Mesothelial cell of epicardium (in vitro differentiated cells): ENCODE measurements at regions not wholly inside any gene's neighbourhood (a gene's known extent, or its start where the extent isn't known, plus 50 kb on each side); places are given as distances from the start of the nearest gene placed in this dataset.

Experiments
- DNase-seq, 2 experiments: peaks; one replicate each; pipeline ENCODE4 v3.0.0; 2021; ENCODE audit warnings: low spot score in 2 of 2; ENCODE audit not compliant: unreplicated experiment in 2 of 2
- H3K27ac Mint-ChIP-seq: 2 replicates; pipeline ENCODE4 v1.8.0; 2021; ENCODE audit warnings: mixed read lengths
- H3K27me3 Mint-ChIP-seq: 2 replicates; pipeline ENCODE4 v1.8.0; 2021; ENCODE audit warnings: low read depth, mixed read lengths
- H3K36me3 Mint-ChIP-seq: 2 replicates; pipeline ENCODE4 v1.8.0; 2021; ENCODE audit warnings: mixed read lengths
- H3K4me1 Mint-ChIP-seq: 2 replicates; pipeline ENCODE4 v1.8.0; 2021; ENCODE audit warnings: mixed read lengths
- H3K4me3 Mint-ChIP-seq: 2 replicates; pipeline ENCODE4 v1.8.0; 2021; ENCODE audit warnings: mild to moderate bottlenecking, moderate library complexity, mixed read lengths
- H3K9me3 Mint-ChIP-seq: 2 replicates; pipeline ENCODE4 v1.8.0; 2021; ENCODE audit warnings: mixed read lengths
- CTCF ChIP-seq: fragments of 200-600 bp; sonication (generic); IDR thresholded peaks from one replicate; pipeline ENCODE4 v1.5.0; 2021; ENCODE audit warnings: antibody characterized with exemption; ENCODE audit not compliant: unreplicated experiment

- TF ChIP-seq CTCF = no peak
- no peak for DNase-seq
- Mint-ChIP-seq H3K27ac (peak overlapping the region; percentile 56), H3K4me1 (peaks cover 5% of the 10 kb centered on the region), H3K4me3 (no peak overlapping the region), H3K27me3 (no peaks in the 10 kb centered on the region), H3K9me3 (peaks cover 11% of the 10 kb centered on the region), H3K36me3 (no peaks in the 10 kb centered on the region)
Measured at GRCh38 chr2:81084101-81084500, 779.5 kb upstream of the LRRTM1 start.

GRCh38 chr2:81078631-81079030, 774.1 kb upstream of the LRRTM1 start:
- no peaks in the 10 kb centered on the region for H3K36me3 Mint-ChIP-seq

GRCh38 chr2:81078102-81078501, 773.5 kb upstream of the LRRTM1 start:
- H3K4me1 Mint-ChIP-seq = peaks cover 4% of the 10 kb centered on the region
- no peaks in the 10 kb centered on the region for H3K36me3 Mint-ChIP-seq
- no peak overlapping the region for H3K4me3 Mint-ChIP-seq
- no peak for TF ChIP-seq CTCF
- H3K27ac Mint-ChIP-seq = no peak overlapping the region
- DNase-seq = no peak
- peaks cover 11% of the 10 kb centered on the region for H3K9me3 Mint-ChIP-seq
- no peaks in the 10 kb centered on the region for H3K27me3 Mint-ChIP-seq

More at GRCh38 chr2:81078631-81079030, 774.1 kb upstream of the LRRTM1 start:
- no peak for TF ChIP-seq CTCF
- Mint-ChIP-seq H3K27me3 (no peaks in the 10 kb centered on the region), H3K9me3 (peaks cover 11% of the 10 kb centered on the region), H3K4me1 (peaks cover 4% of the 10 kb centered on the region), H3K4me3 (no peak overlapping the region), H3K27ac (no peak overlapping the region)
- no peak for DNase-seq

- H3K27me3 Mint-ChIP-seq = no peaks in the 10 kb centered on the region
- TF ChIP-seq CTCF = no peak
- peaks cover 4% of the 10 kb centered on the region for H3K4me1 Mint-ChIP-seq
Measured at GRCh38 chr2:81077396-81077795, 772.8 kb upstream of the LRRTM1 start.

GRCh38 chr2:81073412-81073811, 768.9 kb upstream of the LRRTM1 start:
- no peak for TF ChIP-seq CTCF
- H3K4me3 Mint-ChIP-seq = no peak overlapping the region
- H3K27me3 Mint-ChIP-seq = no peaks in the 10 kb centered on the region
- H3K9me3 Mint-ChIP-seq = no peaks in the 10 kb centered on the region
- H3K36me3 Mint-ChIP-seq = no peaks in the 10 kb centered on the region
- H3K27ac Mint-ChIP-seq = no peak overlapping the region
- peaks cover 4% of the 10 kb centered on the region for H3K4me1 Mint-ChIP-seq
- no peak for DNase-seq

More at GRCh38 chr2:81077396-81077795, 772.8 kb upstream of the LRRTM1 start:
- Mint-ChIP-seq H3K9me3 (peaks cover 11% of the 10 kb centered on the region), H3K4me3 (no peak overlapping the region), H3K36me3 (no peaks in the 10 kb centered on the region), H3K27ac (no peak overlapping the region)
- no peak for DNase-seq

- DNase-seq = no peak
- H3K27ac Mint-ChIP-seq = no peak overlapping the region
- H3K4me1 Mint-ChIP-seq = no peaks in the 10 kb centered on the region
- peak; percentile 25 for TF ChIP-seq CTCF
- H3K27me3 Mint-ChIP-seq = no peaks in the 10 kb centered on the region
- no peak overlapping the region for H3K4me3 Mint-ChIP-seq
- no peaks in the 10 kb centered on the region for H3K36me3 Mint-ChIP-seq
- peaks cover 5% of the 10 kb centered on the region for H3K9me3 Mint-ChIP-seq
Measured at GRCh38 chr2:81068144-81068543, 763.6 kb upstream of the LRRTM1 start.
